Hepatocyte (in vitro differentiated cells): ENCODE measurements at regions not wholly inside any gene's neighbourhood (a gene's known extent, or its start where the extent isn't known, plus 50 kb on each side); places are given as distances from the start of the nearest gene placed in this dataset.

ENCODE experiments used
- DNase-seq: peaks from one replicate; pipeline ENCODE4 v3.0.0-alpha.2; 2016; ENCODE audit warnings: low spot score
- H2AFZ ChIP-seq: fragments of 200-600 bp; sonication (generic); 2 replicates; pipeline ENCODE4 v1.6.0; 2016; ENCODE audit warnings: antibody characterized with exemption, mild to moderate bottlenecking
- H3K27ac ChIP-seq: fragments of 200-600 bp; sonication (generic); 2 replicates; pipeline ENCODE4 v1.5.1; 2016; ENCODE audit warnings: mild to moderate bottlenecking
- H3K27me3 ChIP-seq: fragments of 200-600 bp; sonication (generic); 2 replicates; pipeline ENCODE4 v1.6.1; 2016
- H3K36me3 ChIP-seq: fragments of 200-600 bp; sonication (generic); replicated peaks from 2 replicates; pipeline ENCODE4 v1.5.1; 2016; ENCODE audit warnings: low read depth; ENCODE audit not compliant: insufficient read depth
- H3K4me1 ChIP-seq: fragments of 200-600 bp; sonication (generic); 2 replicates; pipeline ENCODE4 v1.5.1; 2016; ENCODE audit warnings: mild to moderate bottlenecking, moderate library complexity; ENCODE audit not compliant: insufficient read depth
- H3K4me2 ChIP-seq: fragments of 200-600 bp; sonication (generic); 2 replicates; pipeline ENCODE4 v1.6.0; 2016
- H3K4me3 ChIP-seq: fragments of 200-600 bp; sonication (generic); 2 replicates; pipeline ENCODE4 v1.5.1; 2016; ENCODE audit warnings: mild to moderate bottlenecking
- H3K79me2 ChIP-seq: fragments of 200-600 bp; sonication (generic); 2 replicates; pipeline ENCODE4 v1.6.0; 2017; ENCODE audit warnings: mild to moderate bottlenecking
- H3K9me2 ChIP-seq: fragments of 200-600 bp; sonication (generic); replicated peaks from 2 replicates; pipeline ENCODE4 v1.6.0; 2017; ENCODE audit warnings: mild to moderate bottlenecking; ENCODE audit not compliant: insufficient read depth
- H3K9me3 ChIP-seq: fragments of 200-600 bp; sonication (generic); 2 replicates; pipeline ENCODE4 v1.5.1; 2016; ENCODE audit warnings: low read depth, mild to moderate bottlenecking
- H4K20me1 ChIP-seq: fragments of 200-600 bp; sonication (generic); 2 replicates; pipeline ENCODE4 v1.6.0; 2016; ENCODE audit warnings: mild to moderate bottlenecking; ENCODE audit not compliant: insufficient read depth, poor library complexity, severe bottlenecking
- CTCF ChIP-seq: fragments of 200-600 bp; sonication (generic); IDR thresholded peaks from 2 replicates; pipeline ENCODE4 v1.5.1; 2016; ENCODE audit warnings: antibody characterized with exemption, mild to moderate bottlenecking; ENCODE audit not compliant: poor library complexity
- EZH2 ChIP-seq: fragments of 200-600 bp; sonication (generic); IDR thresholded peaks from 2 replicates; pipeline ENCODE4 v1.6.1; 2016; ENCODE audit warnings: antibody characterized with exemption, mild to moderate bottlenecking, borderline replicate concordance
- EZH2phosphoT487 ChIP-seq: fragments of 200-600 bp; sonication (generic); IDR thresholded peaks from one replicate; pipeline ENCODE4 v1.6.1; 2018; ENCODE audit warnings: antibody characterized with exemption, mild to moderate bottlenecking, low read depth, moderate library complexity; ENCODE audit not compliant: unreplicated experiment, severe bottlenecking
- WGBS: methylation state at CpG from one replicate; pipeline ENCODE4 v1.1.6; 2016; ENCODE audit warnings: low lambda C conversion rate; ENCODE audit errors: missing lambda C conversion rate; 5-methylcytosine and 5-hydroxymethylcytosine counted together

GRCh38 chr5:141763541-141763940, 81.5 kb upstream of the ARAP3 start:
- Histone ChIP-seq H3K27me3 (peaks cover 34% of the 10 kb centered on the region), H3K4me3 (no peak overlapping the region), H2AFZ (no peak overlapping the region), H3K79me2 (no peaks in the 10 kb centered on the region), H3K4me2 (no peak overlapping the region), H3K36me3 (no peaks in the 10 kb centered on the region), H3K27ac (no peak overlapping the region), H3K4me1 (no peaks in the 10 kb centered on the region), H3K9me3 (no peaks in the 10 kb centered on the region), H3K9me2 (no peaks in the 10 kb centered on the region), H4K20me1 (no peaks in the 10 kb centered on the region)
- no peak for DNase-seq
- 85% methylated on average over 5 of the region's 5 CpGs for WGBS
- TF ChIP-seq CTCF (no peak), EZH2phosphoT487 (no peak), EZH2 (no peak)

- H3K4me2 ChIP-seq, result no peak overlapping the region
- no peak for DNase-seq
- 81% methylated on average over 8 of the region's 8 CpGs for WGBS
- H3K4me1 ChIP-seq, result no peaks in the 10 kb centered on the region
- no peak for TF ChIP-seq EZH2
- TF ChIP-seq CTCF, result no peak
- TF ChIP-seq EZH2phosphoT487, result no peak
- no peak overlapping the region for H2AFZ ChIP-seq
- H3K9me2 ChIP-seq, result no peaks in the 10 kb centered on the region
- H3K9me3 ChIP-seq, result no peaks in the 10 kb centered on the region
- H3K27me3 ChIP-seq, result peaks cover 34% of the 10 kb centered on the region
- no peaks in the 10 kb centered on the region for H3K79me2 ChIP-seq
- no peak overlapping the region for H3K27ac ChIP-seq
- no peaks in the 10 kb centered on the region for H4K20me1 ChIP-seq
- H3K36me3 ChIP-seq, result no peaks in the 10 kb centered on the region
- H3K4me3 ChIP-seq, result no peak overlapping the region
Observed at GRCh38 chr5:141762790-141763368, 80.8 kb upstream of the ARAP3 start.

GRCh38 chr5:141762316-141762715, 80.3 kb upstream of the ARAP3 start:
- Histone ChIP-seq H3K36me3 (no peaks in the 10 kb centered on the region), H4K20me1 (no peaks in the 10 kb centered on the region), H3K79me2 (no peaks in the 10 kb centered on the region), H3K9me2 (no peaks in the 10 kb centered on the region), H3K27ac (no peak overlapping the region), H3K4me2 (no peak overlapping the region), H3K4me3 (no peak overlapping the region), H2AFZ (no peak overlapping the region), H3K9me3 (no peaks in the 10 kb centered on the region), H3K27me3 (peaks cover 34% of the 10 kb centered on the region), H3K4me1 (no peaks in the 10 kb centered on the region)
- WGBS, result 80% methylated on average over 11 of the region's 11 CpGs
- no peak for DNase-seq
- TF ChIP-seq CTCF, result no peak
- TF ChIP-seq EZH2phosphoT487, result no peak
- no peak for TF ChIP-seq EZH2

GRCh38 chr5:141760753-141761152, 78.7 kb upstream of the ARAP3 start:
- WGBS, result 74% methylated on average over 10 of the region's 10 CpGs
- no peaks in the 10 kb centered on the region for H4K20me1 ChIP-seq
- no peaks in the 10 kb centered on the region for H3K9me2 ChIP-seq
- no peak overlapping the region for H3K4me3 ChIP-seq
- no peaks in the 10 kb centered on the region for H3K36me3 ChIP-seq
- no peak overlapping the region for H3K4me2 ChIP-seq
- no peaks in the 10 kb centered on the region for H3K9me3 ChIP-seq
- TF ChIP-seq EZH2phosphoT487 (no peak), CTCF (no peak), EZH2 (no peak)
- H3K4me1 ChIP-seq, result no peaks in the 10 kb centered on the region
- no peak overlapping the region for H2AFZ ChIP-seq
- peaks cover 34% of the 10 kb centered on the region for H3K27me3 ChIP-seq
- no peaks in the 10 kb centered on the region for H3K79me2 ChIP-seq
- no peak for DNase-seq
- no peak overlapping the region for H3K27ac ChIP-seq
